GM12864 (cell line): ENCODE measurements at regions not wholly inside any gene's neighbourhood (a gene's known extent, or its start where the extent isn't known, plus 50 kb on each side); places are given as distances from the start of the nearest gene placed in this dataset.

Experiments used
- DNase-seq: peaks from one replicate; pipeline ENCODE4 v3.0.0-alpha.2; 2011; ENCODE audit warnings: low read depth
- H3K4me3 ChIP-seq: 2 replicates; pipeline ENCODE4 v1.5.1; 2011; ENCODE audit warnings: mild to moderate bottlenecking, low read depth, low read length, control low read depth
- TF ChIP-seq, protein P1 (sequence below): IDR thresholded peaks from 2 replicates; pipeline ENCODE4 v1.5.1; 2011; ENCODE audit warnings: low read depth, mild to moderate bottlenecking, moderate library complexity, low read length, control low read depth, inconsistent platforms; ENCODE audit errors: missing control alignments

DNA sequence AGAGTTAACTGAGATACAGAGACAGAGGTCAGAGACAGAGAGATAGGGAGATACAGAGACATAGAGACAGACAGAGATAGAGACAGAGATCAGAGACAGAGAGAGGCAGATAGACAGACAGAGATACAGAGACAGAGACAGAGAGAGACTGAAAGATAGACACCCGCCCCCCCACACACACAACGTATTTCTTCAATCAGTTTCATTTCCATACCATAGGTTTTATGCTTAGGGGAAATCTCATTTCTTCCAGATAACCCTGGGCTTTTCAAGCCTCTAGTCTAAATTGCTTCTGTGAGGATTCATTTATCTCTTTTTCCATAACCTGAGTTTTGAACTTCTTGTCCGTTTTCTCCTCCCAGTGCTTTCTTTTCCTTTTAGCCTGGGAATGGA lies 94.6 kb downstream of the CD8B2 start:
- TF ChIP-seq, protein P1, sequence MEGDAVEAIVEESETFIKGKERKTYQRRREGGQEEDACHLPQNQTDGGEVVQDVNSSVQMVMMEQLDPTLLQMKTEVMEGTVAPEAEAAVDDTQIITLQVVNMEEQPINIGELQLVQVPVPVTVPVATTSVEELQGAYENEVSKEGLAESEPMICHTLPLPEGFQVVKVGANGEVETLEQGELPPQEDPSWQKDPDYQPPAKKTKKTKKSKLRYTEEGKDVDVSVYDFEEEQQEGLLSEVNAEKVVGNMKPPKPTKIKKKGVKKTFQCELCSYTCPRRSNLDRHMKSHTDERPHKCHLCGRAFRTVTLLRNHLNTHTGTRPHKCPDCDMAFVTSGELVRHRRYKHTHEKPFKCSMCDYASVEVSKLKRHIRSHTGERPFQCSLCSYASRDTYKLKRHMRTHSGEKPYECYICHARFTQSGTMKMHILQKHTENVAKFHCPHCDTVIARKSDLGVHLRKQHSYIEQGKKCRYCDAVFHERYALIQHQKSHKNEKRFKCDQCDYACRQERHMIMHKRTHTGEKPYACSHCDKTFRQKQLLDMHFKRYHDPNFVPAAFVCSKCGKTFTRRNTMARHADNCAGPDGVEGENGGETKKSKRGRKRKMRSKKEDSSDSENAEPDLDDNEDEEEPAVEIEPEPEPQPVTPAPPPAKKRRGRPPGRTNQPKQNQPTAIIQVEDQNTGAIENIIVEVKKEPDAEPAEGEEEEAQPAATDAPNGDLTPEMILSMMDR, result no peak
- peak overlapping the region; percentile 25 for H3K4me3 ChIP-seq

DNA sequence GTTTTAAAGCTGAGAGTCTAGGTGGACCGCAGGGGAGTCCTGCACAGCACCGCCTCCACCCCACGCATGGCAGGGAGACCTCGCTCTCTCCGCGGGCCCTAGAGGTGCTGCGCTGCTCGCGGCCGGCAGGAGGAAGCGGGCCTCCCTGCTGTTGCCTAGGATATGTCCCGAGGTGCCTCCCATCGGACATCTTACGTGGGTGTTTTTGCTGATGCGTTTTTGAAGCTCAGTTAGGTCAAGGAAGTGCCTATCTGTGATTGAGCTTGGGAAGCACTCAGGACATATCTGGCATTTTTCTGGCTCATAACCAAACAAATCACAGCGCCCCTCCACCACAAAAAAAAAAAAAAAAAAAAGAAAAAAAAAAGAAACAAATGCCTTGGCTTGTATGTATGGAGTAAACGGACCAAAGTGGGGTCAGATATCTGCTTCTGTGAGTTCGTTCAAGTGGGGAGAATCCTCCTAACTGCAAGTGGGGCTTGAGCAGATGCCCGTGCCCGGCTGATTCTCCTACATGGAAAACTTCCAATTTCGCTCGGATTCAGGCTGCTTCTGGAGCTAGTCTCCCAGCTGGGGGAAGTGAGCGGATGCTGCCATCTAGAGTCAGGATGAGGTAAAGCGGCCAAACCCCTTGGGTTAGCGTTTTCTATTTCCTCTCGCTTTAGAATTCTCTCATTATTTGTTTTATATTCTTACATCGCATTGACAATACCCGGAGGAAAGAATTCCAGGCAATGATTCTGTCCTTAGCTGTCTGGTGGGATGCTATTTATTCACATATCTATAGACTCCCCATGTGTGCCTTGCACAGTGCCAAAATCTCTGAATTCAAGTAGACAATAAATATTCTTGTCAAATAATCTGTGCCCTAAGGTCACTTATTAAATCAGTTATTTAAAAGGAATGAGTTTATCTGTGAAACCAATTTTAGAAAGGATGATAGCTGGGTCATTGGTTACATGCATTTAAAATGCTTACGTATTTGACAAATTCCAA lies 95.3 kb downstream of the CD8B2 start:
- DNase-seq, result peak; percentile 8
- TF ChIP-seq, protein P1, result peak; percentile 92
- H3K4me3 ChIP-seq, result peak overlapping the region; percentile 32

More for the DNA sequence above, 94.6 kb downstream of the CD8B2 start:
- no peak for DNase-seq

DNA sequence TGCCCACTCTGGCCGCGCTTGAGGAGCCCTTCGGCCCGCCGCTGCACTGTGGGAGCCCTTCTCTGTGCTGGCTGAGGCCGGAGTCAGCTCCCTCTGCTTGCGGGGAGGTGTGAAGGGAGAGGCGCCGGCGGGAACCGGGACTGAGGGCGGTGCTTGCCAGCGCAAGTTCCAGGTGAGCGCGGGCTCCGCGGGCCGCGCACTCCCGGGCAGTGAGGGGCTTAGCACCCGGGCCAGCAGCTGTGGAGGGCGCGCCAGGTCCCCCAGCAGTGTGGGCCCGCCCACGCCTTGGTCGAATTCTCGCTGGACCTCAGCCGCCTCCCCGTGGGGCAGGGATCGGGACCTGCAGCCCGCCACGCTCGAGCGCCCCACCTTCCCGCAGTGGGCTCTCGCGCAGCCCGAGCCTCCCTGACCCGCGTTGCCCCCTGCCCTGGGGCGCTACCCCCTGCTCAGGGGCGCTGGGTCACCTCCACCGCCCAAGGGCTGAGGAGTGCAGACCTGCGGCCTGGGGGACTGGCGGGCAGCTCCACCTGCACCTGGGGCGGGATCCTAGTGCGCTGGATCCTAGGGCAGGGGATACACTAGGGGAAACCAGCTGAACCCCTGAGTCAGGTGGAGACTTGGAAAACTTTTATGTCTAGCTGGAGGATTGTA lies 97.3 kb downstream of the CD8B2 start:
- no peak overlapping the region for H3K4me3 ChIP-seq
- TF ChIP-seq, protein P1, result no peak
- no peak for DNase-seq

DNA sequence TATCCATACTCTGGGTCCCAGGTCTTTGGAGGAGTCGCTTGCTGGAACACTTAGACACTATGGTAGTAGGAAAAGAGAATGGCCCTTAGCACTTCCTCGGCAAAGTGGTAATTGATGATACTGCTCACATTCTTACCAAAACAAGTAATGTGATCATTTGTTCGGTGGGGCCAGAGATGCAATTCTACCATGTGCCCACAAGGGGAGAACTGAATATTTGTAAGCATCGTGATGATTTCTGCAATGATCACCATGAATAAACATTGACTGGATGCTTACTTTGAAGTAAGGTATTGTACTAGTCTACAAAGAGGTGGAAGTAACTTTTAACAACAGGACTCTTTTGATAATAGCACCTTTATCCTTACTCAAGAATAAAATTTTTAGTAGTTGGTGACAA lies 109.7 kb downstream of the CD8B2 start:
- TF ChIP-seq, protein P1, result peak; percentile 54
- H3K4me3 ChIP-seq, result no peak overlapping the region
- no peak for DNase-seq

DNA sequence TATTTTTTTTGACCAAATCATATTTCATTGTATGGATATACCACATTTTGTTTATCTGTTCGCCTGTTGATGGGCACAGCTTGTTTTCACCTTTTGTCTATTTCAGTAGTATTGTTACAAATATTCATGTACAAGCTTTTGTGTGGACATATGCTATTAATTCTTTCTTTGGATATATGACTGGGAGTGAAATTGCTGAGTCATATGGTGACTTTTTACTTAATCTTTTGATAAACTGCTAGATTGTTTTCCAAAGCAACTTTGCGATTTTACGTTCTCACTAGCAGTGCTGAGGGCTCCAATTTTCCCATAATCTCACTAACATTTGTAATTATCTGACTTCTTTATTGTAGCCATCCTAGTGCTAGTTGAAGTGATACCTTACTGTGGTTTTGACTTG lies 112.4 kb downstream of the CD8B2 start:
- DNase-seq, result no peak
- TF ChIP-seq, protein P1, result no peak
- H3K4me3 ChIP-seq, result no peak overlapping the region

DNA sequence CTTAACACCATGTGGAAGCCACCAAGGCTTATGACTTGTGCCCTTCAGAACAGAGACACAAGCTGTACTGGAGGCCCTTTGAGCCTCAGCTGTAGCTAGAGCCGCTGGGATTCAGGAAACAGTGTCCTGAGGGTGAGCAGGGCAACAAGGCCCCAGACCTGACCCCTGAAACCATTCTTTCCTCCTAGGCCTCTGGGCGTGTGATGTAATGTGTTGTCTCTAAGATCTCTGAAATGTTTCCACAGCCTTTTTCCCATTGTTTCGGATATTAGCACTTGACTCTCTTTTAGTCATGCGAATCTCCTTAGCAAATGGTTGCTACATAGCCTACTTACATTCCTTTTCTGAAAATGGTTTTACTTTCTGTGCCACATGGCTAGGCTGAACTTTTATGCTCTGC lies 114.9 kb downstream of the CD8B2 start:
- H3K4me3 ChIP-seq, result no peak overlapping the region
- DNase-seq, result no peak
- TF ChIP-seq, protein P1, result no peak
